DOHH2 (cell line): ENCODE measurements at regions not wholly inside any gene's neighbourhood (a gene's known extent, or its start where the extent isn't known, plus 50 kb on each side); places are given as distances from the start of the nearest gene placed in this dataset.

ENCODE experiments used
- H3F3A ChIP-seq: fragments of 200-600 bp; sonication (generic), shearing (Covaris generic); 2 replicates; pipeline ENCODE4 v1.6.0; 2016; ENCODE audit warnings: antibody characterized with exemption, mild to moderate bottlenecking; ENCODE audit not compliant: control insufficient read depth, insufficient read depth
- H3K27ac ChIP-seq: fragments of 200-600 bp; sonication (generic); 2 replicates; pipeline ENCODE4 v1.5.1; 2014; ENCODE audit warnings: low read depth, mild to moderate bottlenecking, low read length, moderate library complexity
- H3K27me3 ChIP-seq: fragments of 200-600 bp; sonication (generic); 2 replicates; pipeline ENCODE4 v1.6.1; 2014; ENCODE audit warnings: mild to moderate bottlenecking, low read length, mixed read lengths; ENCODE audit not compliant: control insufficient read depth
- H3K36me3 ChIP-seq: fragments of 200-600 bp; sonication (generic); 2 replicates; pipeline ENCODE4 v1.6.1; 2014; ENCODE audit warnings: mild to moderate bottlenecking, low read length, moderate library complexity, mixed read lengths; ENCODE audit not compliant: control insufficient read depth
- H3K4me1 ChIP-seq: fragments of 200-600 bp; sonication (generic); 2 replicates; pipeline ENCODE4 v1.6.1; 2014; ENCODE audit warnings: mild to moderate bottlenecking, low read length, mixed read lengths; ENCODE audit not compliant: control insufficient read depth
- H3K4me2 ChIP-seq: fragments of 200-600 bp; sonication (generic); 2 replicates; pipeline ENCODE4 v1.6.0; 2014; ENCODE audit warnings: mild to moderate bottlenecking, low read length, moderate library complexity
- H3K4me3 ChIP-seq: fragments of 200-600 bp; sonication (generic); 2 replicates; pipeline ENCODE4 v1.5.1; 2014; ENCODE audit warnings: mild to moderate bottlenecking, low read length, mixed read lengths
- H3K79me2 ChIP-seq: fragments of 200-600 bp; sonication (generic); 2 replicates; pipeline ENCODE4 v1.6.1; 2014; ENCODE audit warnings: mild to moderate bottlenecking, low read length, mixed read lengths; ENCODE audit not compliant: control insufficient read depth
- H3K9me2 ChIP-seq: fragments of 200-600 bp; sonication (generic); replicated peaks from 2 replicates; pipeline ENCODE4 v1.6.1; 2014; ENCODE audit warnings: mild to moderate bottlenecking, low read length, mixed read lengths; ENCODE audit not compliant: control insufficient read depth
- H3K9me3 ChIP-seq: fragments of 200-600 bp; sonication (generic); 2 replicates; pipeline ENCODE4 v1.6.1; 2014; ENCODE audit warnings: antibody characterized with exemption, low read length, mixed read lengths; ENCODE audit not compliant: control insufficient read depth, insufficient read depth
- H4K20me1 ChIP-seq: fragments of 200-600 bp; sonication (generic); 2 replicates; pipeline ENCODE4 v1.6.0; 2014; ENCODE audit warnings: low read depth, mild to moderate bottlenecking, antibody characterized with exemption, low read length, moderate library complexity; ENCODE audit not compliant: control insufficient read depth, insufficient read depth
- EZH2phosphoT487 ChIP-seq: fragments of 200-600 bp; sonication (generic); IDR thresholded peaks from 2 replicates; pipeline ENCODE4 v1.6.1; 2017; ENCODE audit warnings: borderline replicate concordance, mild to moderate bottlenecking, antibody characterized with exemption, low read length, moderate library complexity, mixed read lengths
- TF ChIP-seq, protein P1 (sequence below): fragments of 200-600 bp; sonication (generic); IDR thresholded peaks from one replicate; pipeline ENCODE4 v1.5.1; 2014; ENCODE audit warnings: antibody characterized with exemption, mild to moderate bottlenecking, low read depth, low read length; ENCODE audit not compliant: poor library complexity, severe bottlenecking

- Histone ChIP-seq H3K36me3 (no peaks in the 10 kb centered on the region), H3K4me2 (no peak overlapping the region), H3K79me2 (no peaks in the 10 kb centered on the region), H3K9me3 (no peaks in the 10 kb centered on the region), H3K4me3 (no peak overlapping the region), H3K4me1 (no peaks in the 10 kb centered on the region), H3F3A (no peaks in the 10 kb centered on the region), H4K20me1 (no peaks in the 10 kb centered on the region), H3K27me3 (no peaks in the 10 kb centered on the region), H3K27ac (no peak overlapping the region), H3K9me2 (no peaks in the 10 kb centered on the region)
- no peak for TF ChIP-seq EZH2phosphoT487
- TF ChIP-seq, protein P1, sequence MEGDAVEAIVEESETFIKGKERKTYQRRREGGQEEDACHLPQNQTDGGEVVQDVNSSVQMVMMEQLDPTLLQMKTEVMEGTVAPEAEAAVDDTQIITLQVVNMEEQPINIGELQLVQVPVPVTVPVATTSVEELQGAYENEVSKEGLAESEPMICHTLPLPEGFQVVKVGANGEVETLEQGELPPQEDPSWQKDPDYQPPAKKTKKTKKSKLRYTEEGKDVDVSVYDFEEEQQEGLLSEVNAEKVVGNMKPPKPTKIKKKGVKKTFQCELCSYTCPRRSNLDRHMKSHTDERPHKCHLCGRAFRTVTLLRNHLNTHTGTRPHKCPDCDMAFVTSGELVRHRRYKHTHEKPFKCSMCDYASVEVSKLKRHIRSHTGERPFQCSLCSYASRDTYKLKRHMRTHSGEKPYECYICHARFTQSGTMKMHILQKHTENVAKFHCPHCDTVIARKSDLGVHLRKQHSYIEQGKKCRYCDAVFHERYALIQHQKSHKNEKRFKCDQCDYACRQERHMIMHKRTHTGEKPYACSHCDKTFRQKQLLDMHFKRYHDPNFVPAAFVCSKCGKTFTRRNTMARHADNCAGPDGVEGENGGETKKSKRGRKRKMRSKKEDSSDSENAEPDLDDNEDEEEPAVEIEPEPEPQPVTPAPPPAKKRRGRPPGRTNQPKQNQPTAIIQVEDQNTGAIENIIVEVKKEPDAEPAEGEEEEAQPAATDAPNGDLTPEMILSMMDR: no peak
These were observed 110.5 kb upstream of the CDYL start for GRCh38 chr6:4665489-4666417.

DNA sequence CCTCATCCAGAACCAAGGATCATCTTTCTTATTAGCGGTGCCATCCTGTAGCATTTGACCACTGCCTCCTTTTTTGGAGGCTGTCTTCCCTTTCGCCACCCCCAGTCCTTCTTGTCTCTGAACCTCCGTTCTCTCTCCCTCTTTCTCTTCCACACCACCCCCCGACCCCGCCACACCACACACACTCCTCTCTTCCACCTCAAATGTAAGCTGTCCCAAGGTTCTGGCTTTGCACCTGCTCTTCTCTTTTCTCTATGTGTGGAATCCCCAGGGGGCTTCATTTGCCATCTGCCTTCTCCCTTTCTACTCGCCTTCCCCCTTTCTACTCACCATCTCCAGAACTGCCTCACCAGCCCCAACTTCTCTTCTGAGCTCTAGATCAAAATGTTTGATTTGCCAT, 111.3 kb upstream of the CDYL start:
- Histone ChIP-seq H3K36me3 (no peaks in the 10 kb centered on the region), H3K27ac (no peak overlapping the region), H3F3A (no peaks in the 10 kb centered on the region), H3K27me3 (no peaks in the 10 kb centered on the region), H3K4me3 (no peak overlapping the region), H4K20me1 (no peaks in the 10 kb centered on the region), H3K79me2 (no peaks in the 10 kb centered on the region), H3K4me1 (no peaks in the 10 kb centered on the region), H3K9me2 (no peaks in the 10 kb centered on the region), H3K9me3 (no peaks in the 10 kb centered on the region), H3K4me2 (no peak overlapping the region)
- TF ChIP-seq, protein P1: no peak
- TF ChIP-seq EZH2phosphoT487: no peak

DNA sequence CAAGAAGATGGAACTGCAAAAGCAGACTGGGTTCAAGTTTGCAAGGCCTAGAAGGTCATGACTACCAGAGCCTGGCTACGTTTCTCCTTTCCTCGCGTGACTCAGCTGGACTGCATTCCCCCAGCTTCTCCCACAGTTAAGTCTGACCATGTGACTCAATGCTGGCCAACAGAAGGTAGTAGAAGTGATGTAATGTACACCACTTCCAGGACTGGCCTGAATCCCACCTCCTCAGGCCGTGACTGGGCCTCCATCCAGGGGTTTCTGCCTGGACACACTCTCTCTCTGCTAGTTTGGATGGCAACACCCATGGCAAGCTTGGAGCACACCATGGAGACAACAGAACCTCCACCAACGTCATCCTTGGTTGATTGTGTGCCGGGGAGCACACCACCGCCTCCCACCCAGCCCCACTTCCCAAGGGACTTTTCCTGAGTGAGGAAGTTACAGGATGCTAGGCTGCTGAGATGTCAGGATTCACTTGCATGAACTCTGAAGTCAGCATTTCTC, 112.0 kb upstream of the CDYL start:
- Histone ChIP-seq H3K27ac (no peak overlapping the region), H3K9me3 (no peaks in the 10 kb centered on the region), H4K20me1 (no peaks in the 10 kb centered on the region), H3F3A (no peaks in the 10 kb centered on the region), H3K36me3 (no peaks in the 10 kb centered on the region), H3K79me2 (no peaks in the 10 kb centered on the region), H3K4me2 (no peak overlapping the region), H3K4me1 (no peaks in the 10 kb centered on the region), H3K27me3 (no peaks in the 10 kb centered on the region), H3K4me3 (no peak overlapping the region), H3K9me2 (no peaks in the 10 kb centered on the region)
- TF ChIP-seq, protein P1: no peak
- no peak for TF ChIP-seq EZH2phosphoT487
